ENCODE measurements at regions not wholly inside any gene's neighbourhood (a gene's known extent, or its start where the extent isn't known, plus 50 kb on each side); places are given as distances from the start of the nearest gene placed in this dataset.

GRCh38 chr2:156753766-156754165 is 317.6 kb downstream of the GPD2 start:
- no peak for DNase-seq (ENCODE audit: low read depth)
- no peak overlapping the region for H3K4me3 ChIP-seq (ENCODE audit: low read depth, low read length)
- no peak for TF ChIP-seq CTCF (IDR thresholded peaks at IDR 0.05; ENCODE audit: control insufficient read depth, extremely low read depth, insufficient read depth)

GRCh38 chr2:156756516-156756915 is 320.3 kb downstream of the GPD2 start:
- no peak for TF ChIP-seq CTCF (IDR thresholded peaks at IDR 0.05; ENCODE audit: control insufficient read depth, extremely low read depth, insufficient read depth)
- DNase-seq (ENCODE audit: low read depth): no peak
- no peak overlapping the region for H3K4me3 ChIP-seq (ENCODE audit: low read depth, low read length)

- no peak overlapping the region for H3K4me3 ChIP-seq (ENCODE audit: low read depth, low read length)
- no peak for TF ChIP-seq CTCF (IDR thresholded peaks at IDR 0.05; ENCODE audit: control insufficient read depth, extremely low read depth, insufficient read depth)
- no peak for DNase-seq (ENCODE audit: low read depth)
These were observed 327.0 kb downstream of the GPD2 start for GRCh38 chr2:156763174-156763573.

DNA sequence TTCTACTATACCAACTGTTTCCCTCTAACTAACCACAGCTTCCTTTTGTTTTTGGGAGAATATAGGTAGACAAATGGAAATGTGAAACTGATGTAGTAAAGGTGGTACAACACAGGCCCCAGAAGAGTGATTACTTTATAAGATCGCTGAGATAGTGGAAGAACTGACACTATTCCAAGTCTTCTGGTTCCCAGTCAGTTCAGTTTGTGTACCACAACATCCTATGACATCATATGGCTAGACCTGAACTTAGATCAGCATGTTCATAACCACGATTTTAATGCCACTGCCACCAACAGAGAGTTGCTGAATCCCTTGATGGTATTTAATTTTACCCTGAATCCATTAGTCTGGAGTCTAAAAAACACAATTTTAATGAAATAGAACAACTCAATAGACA is 328.9 kb downstream of the GPD2 start:
- H3K4me3 ChIP-seq (ENCODE audit: low read depth, low read length): no peak overlapping the region
- no peak for DNase-seq (ENCODE audit: low read depth)
- no peak for TF ChIP-seq CTCF (IDR thresholded peaks at IDR 0.05; ENCODE audit: control insufficient read depth, extremely low read depth, insufficient read depth)

DNA sequence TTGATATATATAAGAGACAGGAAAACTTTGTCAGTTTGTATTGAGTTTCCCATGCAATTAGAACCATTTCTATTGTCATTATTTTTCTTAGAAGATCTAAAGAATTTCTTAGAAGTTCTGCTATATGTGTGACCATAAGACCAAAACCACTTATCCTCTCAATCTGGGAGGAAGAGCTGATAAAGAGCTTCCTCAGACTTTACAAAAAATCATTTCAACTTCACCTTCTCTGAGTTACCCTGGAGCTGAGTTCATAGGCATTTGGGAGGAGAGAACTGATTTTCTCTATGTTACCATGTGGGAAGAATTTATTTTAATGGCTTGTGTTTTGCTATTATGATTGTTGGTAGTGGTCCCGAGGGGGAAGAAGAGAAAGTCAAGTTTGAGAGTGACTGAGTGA is 329.3 kb downstream of the GPD2 start:
- no peak for DNase-seq (ENCODE audit: low read depth)
- TF ChIP-seq CTCF (IDR thresholded peaks at IDR 0.05; ENCODE audit: control insufficient read depth, extremely low read depth, insufficient read depth): no peak
- H3K4me3 ChIP-seq (ENCODE audit: low read depth, low read length): no peak overlapping the region

- no peak overlapping the region for H3K4me3 ChIP-seq (ENCODE audit: low read depth, low read length)
- no peak for DNase-seq (ENCODE audit: low read depth)
- no peak for TF ChIP-seq CTCF (IDR thresholded peaks at IDR 0.05; ENCODE audit: control insufficient read depth, extremely low read depth, insufficient read depth)
These were observed 333.6 kb downstream of the GPD2 start for GRCh38 chr2:156769802-156770201.

DNA sequence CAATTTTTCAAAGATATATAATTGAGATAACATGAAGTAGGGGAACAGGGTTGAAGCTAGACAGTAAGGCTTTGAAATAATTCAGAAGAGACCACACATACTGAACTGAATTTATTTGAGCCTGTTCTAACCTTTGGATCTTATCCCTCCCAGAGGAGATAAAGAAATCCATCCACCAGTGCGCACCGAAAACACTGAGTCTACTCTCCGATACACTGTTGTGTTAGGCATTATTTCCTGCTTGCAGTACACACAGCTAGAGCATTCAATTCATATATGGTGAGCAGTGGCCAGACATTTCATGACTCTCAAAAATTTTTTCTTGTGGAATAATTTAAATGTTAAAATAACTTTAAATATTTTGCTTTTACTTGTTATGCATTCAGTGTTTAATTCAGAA is 342.7 kb downstream of the GPD2 start:
- DNase-seq (ENCODE audit: low read depth): no peak
- H3K4me3 ChIP-seq (ENCODE audit: low read depth, low read length): no peak overlapping the region
- TF ChIP-seq CTCF (IDR thresholded peaks at IDR 0.05; ENCODE audit: control insufficient read depth, extremely low read depth, insufficient read depth): no peak
